GM18519 (cell line): ENCODE measurements at regions not wholly inside any gene's neighbourhood (a gene's known extent, or its start where the extent isn't known, plus 50 kb on each side); places are given as distances from the start of the nearest gene placed in this dataset.
"Not testable (repeated sequence)": the region's sequence is repeated elsewhere in the genome, so short reads cannot be mapped to it uniquely, and the experiment has no call there.

Experiments
- ATAC-seq: cut with Tn5 transposase; IDR thresholded peaks from one replicate; pipeline ENCODE4 v1.9.1; 2021; ENCODE audit warnings: mild to moderate bottlenecking, moderate library complexity; ENCODE audit not compliant: unreplicated experiment, low FRiP score

DNA sequence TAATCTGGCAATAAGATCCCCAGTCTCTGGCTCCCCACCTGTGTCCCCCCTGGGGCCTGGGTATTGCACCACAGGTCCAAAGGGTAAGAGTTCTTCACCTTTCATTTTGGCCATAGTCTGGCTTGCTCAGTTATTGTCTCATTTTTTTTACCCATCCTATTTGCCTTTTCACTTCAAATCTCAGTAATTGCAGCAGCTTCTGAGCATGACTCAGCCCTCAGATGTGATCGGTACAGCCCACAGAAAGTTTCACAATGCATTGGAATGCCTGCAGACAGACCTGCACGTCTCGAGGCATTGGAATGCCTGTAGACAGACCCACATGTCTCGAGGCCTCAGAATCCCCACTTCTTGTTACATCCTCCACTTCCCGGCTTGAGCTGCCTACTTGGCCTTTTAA, 173.6 kb downstream of the NUFIP1 start:
- no peak for ATAC-seq

DNA sequence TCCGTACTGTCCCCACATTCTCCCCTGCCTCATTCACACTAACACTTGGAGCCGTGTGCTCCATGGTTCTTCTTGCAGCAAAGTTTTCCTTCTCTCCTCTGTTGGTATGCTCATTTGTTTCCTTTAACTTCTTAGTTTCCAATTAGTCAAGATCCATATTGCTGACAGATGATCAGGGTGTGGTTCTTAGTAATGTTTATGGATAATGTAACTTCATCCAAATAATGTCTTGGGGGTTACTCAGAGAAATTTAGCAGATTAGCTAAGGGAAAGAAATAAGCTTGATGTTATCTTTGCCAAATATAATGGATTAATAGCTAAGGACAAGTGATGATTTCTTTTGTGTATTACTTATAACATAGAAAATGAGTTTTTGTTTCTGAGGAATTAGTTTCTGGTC, 174.4 kb downstream of the NUFIP1 start:
- no peak for ATAC-seq

DNA sequence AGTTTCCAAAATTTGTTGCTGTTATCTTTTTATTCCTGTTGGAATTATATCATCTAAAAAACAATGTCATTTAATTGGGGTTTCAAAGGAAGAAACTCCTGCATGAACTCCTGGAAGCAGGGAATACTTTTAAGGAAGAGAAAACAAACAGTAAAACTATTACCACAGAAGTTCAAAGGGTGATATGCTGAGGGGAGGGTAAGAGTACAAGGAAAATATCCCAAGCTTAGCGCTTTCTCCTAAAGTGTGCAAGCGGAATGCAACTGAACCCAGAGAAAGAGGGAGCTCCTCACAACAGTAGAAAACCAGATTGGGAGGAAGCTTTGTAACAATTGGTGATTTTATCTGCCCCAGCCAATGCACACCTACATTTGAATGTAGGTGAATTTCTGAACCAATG, 175.1 kb downstream of the NUFIP1 start:
- no peak for ATAC-seq

DNA sequence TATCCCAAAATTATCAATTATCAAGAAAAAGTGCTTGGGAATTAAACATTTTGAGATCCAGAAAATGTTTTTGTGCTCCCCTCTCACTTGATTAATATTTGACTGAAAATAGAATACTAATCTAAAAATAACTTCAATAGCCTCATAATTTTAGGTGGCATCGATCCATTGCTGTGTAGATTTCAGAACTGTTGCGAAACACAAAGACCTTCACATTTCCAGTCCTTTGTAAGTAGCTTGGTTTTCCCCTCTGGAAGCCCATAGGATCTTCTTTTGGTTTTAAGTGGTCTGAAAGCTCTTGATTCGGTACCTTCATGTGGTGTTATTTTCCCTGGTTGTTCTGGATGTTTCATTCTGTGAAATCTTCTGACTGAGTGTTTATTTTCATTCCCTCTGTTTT, 176.5 kb downstream of the NUFIP1 start:
- ATAC-seq: no peak

DNA sequence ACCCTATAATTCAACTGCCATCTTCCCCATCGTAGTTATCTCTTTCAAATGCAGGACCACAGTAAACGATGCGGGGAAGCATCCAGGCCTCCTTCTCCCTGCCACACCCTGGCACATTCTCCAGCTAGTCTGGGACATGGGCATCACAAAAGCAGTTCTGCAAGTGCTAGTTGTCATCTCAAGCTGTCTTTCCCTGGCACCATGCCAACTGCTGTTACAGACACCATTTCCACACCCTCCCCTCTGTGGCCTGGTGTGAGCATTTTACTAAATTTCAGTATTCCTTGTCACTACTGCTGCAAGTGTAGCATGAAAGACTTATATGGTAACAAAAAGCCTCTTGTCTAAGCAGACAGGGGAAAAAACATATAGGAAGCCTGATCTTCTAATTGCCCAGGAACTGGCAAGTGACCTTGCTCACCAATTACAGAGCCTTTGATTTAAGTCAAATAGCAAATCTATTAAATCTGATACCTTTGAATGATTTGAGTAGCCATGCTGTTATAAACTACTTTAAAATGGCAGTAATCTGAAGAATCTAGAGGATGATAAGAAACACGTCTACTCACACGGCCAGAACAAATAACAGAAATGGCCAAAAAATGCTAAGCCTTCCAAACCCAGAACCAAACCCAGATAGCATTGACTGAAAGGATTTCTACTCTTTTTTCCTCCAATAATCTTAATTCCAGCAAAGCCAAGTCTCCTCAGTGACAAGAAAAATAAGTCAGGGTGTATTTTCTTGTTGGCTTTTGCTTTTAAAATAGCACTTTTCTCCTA, 179.0 kb downstream of the NUFIP1 start:
- no peak for ATAC-seq

DNA sequence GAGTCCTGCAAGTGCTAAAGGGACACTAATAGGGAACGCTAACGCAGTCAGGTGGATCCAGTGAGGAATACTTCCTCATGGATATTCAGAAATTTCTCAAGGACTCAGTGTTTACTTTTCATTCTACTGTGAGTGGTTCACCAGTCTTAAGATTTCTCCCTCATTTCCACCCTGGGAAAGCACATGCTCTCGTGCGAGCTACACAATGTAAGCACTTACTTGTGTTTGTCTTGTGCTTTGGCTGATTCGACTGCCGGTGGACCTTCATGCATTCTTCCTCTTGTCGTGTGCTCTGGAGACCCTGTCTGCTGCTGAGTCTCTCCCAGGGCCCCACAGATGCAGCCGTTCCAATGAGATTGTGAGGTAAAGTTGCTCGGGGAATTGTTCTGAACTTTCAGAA, 180.1 kb downstream of the NUFIP1 start:
- no peak for ATAC-seq

DNA sequence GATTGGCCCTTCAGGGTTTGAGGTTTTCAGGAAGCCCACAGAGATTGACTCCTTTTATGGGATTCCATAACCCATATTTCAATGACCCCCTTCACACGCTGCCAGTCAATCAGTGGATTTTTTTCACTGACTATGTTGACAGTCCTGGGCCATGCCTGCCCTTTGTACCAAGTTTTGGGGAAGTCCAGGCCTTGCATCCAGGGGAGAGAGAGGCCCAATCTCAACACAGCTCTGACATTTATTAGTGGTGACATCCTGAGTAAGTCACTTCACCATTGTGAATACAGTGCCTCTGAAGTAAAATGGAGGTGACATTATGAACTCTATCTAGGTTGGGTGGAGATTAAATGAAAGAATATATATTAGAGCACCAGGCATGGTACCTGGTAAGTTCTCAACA, 181.1 kb downstream of the NUFIP1 start:
- no peak for ATAC-seq

DNA sequence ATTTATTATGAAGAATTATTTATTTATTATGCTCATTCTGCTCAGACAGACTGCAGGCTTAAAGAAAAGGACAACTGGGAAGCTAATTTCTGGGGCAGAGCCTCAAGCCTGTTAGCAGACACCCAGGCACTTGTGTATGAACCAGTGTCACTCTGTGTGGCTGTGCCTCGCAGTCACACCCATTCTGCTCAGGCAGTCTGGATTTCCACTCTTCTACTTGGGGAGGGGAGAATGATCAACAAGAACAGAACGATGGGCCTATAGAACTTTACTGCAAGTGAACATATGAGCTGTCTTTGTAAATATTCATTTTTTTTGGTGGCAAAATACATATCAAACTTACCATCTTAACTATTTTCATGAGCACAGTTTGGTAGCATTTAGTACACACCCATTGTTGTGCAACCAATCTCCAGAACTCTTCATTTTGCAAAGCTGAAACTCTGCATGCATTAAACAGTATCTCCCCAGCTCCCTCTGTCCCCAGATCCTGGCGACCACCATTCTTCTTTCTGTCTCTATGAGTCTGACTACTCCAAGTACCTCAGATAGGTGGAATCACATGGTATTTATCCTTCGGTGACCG, 181.7 kb downstream of the NUFIP1 start:
- no peak for ATAC-seq

DNA sequence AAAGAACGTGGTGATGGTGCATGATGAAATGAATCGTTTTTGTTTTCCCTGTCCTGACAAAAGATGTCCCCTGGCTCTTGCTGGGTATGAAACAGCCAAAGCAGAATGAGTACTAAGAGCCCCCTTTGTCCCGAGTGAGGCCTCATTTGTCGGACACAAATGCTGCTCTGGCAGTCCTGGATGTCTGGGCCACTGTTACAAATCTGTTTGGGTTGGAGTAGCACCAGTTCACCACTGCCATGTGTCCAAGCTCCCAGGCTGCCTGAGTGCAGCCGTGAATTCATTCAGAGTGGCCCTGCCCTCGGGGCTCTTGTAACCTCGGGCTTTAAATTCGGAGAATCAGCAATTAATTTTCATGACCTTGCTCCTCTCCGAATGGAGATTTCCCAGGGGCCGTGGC, 182.4 kb downstream of the NUFIP1 start:
- ATAC-seq: no peak

DNA sequence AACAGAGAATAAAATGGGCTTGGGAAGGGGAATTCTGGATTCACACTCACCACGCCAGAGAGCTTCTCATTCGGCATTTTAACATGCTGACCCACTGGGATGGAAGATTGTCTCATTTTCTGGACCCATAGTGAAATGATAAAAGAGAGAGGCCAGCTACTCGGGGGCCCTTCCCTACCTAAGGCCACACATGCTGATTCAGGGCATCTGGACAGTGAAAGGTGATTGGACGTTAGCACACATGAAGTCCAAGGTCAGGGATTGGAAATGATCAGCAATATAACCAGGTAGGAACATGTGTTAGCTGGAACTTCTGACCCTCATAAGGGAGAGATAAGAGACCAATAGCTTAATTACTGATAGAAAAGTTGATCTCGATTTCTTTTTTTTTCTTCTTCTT, 183.7 kb downstream of the NUFIP1 start:
- no peak for ATAC-seq

DNA sequence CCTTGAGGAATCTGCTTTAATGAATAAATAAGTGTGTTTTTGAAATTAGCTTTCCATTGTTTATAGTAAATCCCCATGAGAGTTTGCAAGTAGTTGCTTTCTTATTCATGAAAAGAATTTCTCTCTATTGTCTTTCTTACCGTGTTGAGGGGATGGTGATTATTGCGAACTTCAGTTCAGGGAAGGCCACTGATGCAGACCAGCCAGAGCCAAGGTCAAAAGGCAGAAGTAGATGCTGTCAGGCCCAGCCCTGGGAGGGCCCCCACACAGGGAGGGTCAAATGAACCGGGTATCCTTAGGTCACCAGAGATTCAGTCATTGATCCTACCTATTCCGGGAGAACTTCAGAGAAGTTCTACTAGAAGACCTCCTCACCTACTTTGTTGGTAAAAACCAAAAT, 185.9 kb downstream of the NUFIP1 start:
- no peak for ATAC-seq

DNA sequence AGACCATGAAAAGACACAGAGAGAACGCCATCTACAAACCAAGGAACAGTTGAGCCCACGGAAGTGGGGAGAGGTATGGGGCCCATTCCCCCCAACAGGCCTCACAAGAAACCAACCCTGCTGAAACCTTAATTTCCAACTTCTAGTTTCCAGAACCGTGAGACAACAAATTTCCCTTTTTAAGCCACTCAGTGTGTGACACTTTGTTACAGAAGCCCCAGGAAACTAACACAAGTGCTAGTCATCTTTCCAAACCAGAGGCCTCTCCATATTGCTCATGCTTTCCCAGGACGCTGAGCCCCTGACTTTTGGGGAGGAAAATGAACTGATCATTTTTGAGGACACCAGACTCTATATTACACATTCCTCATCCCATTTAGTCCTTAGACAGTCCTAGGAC, 186.8 kb downstream of the NUFIP1 start:
- no peak for ATAC-seq

DNA sequence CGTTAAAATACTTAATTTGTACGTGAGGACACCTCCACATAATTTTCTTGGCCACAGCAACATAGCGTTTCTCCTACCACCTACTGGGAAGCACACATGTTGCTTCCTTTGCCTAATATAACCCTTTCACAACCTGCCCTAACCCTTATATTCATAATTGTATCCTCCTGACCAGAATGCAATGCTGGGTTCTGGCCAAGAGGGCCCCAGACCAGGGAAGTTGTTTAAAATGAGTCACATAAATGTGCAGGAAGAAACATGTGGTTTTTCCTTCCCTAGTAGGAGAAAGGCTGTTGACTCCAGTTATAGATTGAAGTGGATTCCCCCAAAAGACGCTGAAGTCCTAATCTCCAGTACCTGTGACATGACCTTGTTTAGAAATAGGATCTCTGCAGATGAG, 187.3 kb downstream of the NUFIP1 start:
- ATAC-seq: no peak

DNA sequence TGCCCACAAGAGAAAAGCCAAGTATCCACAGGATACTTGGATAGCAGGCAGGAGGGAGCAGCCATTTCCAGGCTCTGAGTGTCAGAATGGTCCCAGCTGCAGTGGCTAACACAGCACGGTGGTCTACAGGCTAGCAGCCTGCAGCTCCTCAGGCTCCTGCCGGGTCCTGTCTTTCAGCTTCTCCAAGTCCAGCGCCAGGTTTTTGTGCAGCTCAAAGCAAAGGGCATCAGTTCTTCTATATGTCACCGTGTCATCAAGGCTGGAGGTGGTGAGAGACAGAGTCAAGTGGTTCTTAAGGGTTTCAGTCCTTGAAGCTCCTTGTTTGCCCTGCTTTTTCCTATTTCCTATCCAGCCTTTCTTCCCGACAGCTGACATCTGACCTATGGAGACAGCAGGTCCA, 188.6 kb downstream of the NUFIP1 start:
- no peak for ATAC-seq

DNA sequence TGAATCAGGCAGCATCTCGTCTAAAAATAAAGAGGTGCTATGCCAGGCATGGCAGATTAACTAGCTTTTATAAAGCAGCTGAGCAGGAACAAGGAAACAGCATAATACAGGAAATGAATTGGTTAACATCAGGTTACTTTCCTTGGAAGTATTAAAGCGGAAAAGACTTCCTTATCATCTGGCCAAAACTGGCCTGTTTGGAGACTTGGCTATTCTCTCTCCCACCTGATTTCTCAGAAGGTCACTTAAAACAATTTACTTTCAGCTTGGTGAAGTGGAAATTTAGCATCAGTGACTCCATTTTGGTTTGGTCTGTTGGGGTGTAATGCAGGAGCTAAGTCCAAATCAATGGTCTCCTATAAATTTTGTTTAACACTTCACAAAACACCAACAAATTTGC, 191.6 kb downstream of the NUFIP1 start:
- no peak for ATAC-seq

DNA sequence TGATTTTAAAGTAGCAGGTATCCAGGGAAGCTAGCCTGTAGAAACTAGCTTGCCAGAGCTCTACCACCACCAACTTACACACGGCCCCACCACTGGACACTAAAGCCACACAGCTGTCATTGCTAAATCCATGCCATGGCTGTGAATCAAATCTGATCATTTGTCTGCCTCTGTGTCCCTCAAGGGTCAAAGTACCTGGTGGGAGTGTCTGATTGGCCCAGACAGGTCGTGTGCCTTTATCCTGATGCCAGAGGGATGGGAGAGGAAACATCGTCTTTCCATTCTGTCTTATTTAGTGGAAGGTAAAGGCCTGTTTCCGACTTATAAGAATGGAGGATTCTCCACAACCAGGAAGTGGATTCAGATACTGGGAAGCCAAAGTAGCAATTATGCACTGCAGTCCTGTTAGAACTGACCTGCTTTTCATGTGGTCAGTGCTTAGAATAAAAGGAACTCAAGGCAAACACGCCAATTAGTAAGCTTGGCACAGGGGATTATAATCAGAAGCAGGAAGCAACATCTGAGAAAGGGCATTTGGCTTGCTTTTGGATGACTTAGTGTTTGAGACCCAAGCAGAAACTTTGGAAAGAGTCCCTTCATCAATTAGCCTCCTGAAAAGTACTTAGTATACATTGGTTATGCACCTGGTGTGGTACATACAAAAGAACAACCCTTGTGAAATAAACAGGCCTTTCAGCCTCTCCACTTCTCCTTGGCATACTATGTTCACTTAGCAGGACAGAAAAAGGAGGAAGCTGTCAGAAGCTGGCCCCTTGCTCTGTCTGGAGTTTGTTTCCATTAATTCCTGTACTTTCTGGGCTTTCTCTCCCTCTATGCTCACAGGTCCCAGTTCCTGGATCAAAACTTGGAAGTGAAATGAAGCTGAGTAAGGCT, 192.4 kb downstream of the NUFIP1 start:
- ATAC-seq: no peak

DNA sequence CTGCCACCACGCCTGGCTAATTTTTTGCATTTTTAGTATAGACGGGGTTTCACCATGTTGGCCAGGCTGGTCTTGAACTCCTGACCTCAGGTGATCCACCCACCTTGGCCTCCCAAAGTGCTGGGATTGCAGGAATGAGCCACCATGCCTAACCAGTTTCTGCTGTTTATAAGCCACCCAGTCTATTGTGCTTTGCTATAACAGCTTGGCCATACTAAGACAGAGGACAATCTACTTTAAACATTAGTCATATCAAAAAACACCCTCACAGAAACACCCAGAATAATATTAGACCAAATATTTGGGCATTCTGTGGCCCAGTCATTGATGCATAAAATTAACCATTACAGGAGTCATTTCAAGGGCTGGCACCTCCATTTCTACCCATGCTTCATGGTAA, 193.2 kb downstream of the NUFIP1 start:
- not testable (repeated sequence) for ATAC-seq

DNA sequence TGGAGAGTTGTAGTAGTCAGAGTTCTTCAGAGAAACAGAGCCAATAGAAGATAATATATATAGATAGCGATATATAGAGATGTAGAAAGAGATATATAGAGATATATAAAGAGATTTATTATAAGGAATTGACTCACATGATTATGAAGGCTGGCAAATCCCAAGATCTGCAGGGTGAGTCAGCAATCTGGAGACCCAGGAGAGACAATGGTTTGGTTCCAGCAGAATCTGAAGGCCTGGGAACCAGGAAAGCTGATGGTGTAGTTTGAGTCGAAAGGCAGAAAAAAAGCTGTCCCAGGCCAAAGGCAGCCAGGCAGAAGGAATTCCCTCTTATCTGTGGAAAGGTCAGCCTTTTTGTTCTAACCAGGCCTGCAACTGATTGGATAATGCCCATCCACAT, 194.1 kb downstream of the NUFIP1 start:
- ATAC-seq: no peak

DNA sequence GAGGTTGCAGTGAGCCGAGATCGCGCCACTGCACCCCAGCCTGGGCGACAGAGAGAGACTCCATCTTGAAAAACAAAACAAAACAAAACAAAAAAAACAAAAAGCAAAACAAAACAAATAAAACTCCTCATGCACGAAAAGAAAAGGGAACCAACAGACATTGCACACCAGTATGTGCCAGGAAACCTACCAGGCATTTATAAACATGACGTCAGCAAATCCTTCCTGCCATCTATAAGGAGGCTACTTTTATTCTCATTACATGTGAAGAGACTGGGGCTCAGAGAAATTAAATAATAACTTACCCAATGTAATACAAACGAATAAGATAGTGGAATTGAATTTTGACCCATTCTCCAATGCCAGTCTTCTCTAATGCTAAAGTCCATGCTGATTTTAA, 197.2 kb downstream of the NUFIP1 start:
- no peak for ATAC-seq

DNA sequence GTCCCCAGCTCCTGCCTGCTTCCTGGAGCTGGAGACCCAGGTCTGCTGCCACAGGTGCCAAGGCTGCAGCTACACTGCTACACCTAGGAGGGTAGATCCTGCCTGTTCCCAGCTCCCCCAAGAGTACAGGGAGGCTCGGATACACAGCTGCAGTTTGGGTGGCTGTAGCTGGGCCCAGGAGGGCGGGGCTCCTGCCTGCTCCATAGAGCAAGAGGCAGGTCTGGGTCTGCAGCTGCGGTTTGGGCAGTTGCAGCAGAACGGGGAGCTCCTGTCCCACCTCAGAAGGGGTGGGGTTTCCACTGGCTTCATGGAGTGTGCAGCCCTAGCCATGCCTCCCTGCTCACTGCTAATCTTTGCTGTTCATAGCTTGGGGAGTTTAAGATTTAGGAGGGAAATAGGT, 199.0 kb downstream of the NUFIP1 start:
- no peak for ATAC-seq

DNA sequence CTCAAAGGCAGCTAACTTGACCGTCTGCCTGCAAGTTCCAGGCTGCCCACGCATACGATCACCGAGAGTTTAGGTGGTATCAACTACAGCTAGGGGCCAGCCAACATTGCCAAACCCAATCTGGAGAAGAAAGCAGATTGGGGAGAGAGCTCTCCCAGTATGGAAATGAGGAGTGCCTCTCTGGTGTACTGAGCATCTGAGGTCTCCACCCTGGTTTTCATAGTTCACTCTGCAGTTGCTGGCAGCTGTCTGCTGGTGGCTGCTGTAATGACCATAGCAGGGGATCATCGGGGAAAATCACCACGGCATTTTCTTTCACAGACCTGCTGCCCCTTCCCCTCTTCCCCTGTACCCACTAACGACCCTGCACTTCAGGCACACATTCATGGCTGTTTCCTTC, 201.7 kb downstream of the NUFIP1 start:
- no peak for ATAC-seq

DNA sequence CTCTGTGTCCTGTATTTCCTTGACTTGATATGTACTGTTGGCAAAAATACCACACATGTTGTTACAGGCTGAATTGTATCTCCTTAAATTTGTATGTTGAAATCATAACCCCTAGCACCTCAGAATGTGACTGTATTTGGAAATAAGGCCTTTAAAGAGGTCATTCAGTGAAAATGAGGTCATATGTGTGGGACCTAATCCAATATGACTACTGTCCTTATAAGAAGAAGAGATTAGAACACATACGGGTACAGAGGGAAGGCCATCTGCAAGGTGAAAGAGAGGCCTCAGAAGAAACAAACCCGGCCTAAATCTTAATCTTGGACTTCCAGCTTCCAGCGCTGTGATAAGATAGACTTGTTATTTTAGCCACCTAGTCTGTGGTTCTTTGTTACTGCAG, 202.5 kb downstream of the NUFIP1 start:
- no peak for ATAC-seq
